Duodenal mucosa (tissue), 2 donors: ENCODE measurements at regions not wholly inside any gene's neighbourhood (a gene's known extent, or its start where the extent isn't known, plus 50 kb on each side); places are given as distances from the start of the nearest gene placed in this dataset.
"Not testable (repeated sequence)": the region's sequence is repeated elsewhere in the genome, so short reads cannot be mapped to it uniquely, and the experiment has no call there.

Experiments
- H3K27ac ChIP-seq: one replicate; pipeline ENCODE4 v1.7.0; 2013; ENCODE audit warnings: low read depth, low read length
- H3K27me3 ChIP-seq, 2 donors: one replicate each; pipeline ENCODE4 v1.7.0; 2013; ENCODE audit warnings: low read length in 2 of 2, control low read depth in 1 of 2; ENCODE audit not compliant: insufficient read depth in 2 of 2, control insufficient read depth in 1 of 2
- H3K36me3 ChIP-seq, 2 donors: one replicate each; pipeline ENCODE4 v1.7.0; 2013; ENCODE audit warnings: low read length in 2 of 2, control low read depth in 1 of 2; ENCODE audit not compliant: insufficient read depth in 2 of 2, control insufficient read depth in 1 of 2
- H3K4me1 ChIP-seq, 2 donors: one replicate each; pipeline ENCODE4 v1.7.0; 2013; ENCODE audit warnings: low read length in 2 of 2, control low read depth in 1 of 2; ENCODE audit not compliant: insufficient read depth in 2 of 2, control insufficient read depth in 1 of 2
- H3K4me3 ChIP-seq, 2 donors: one replicate each; pipeline ENCODE4 v1.7.0; 2013; ENCODE audit warnings: low read length in 2 of 2, low read depth in 1 of 2
- H3K9ac ChIP-seq, 2 donors: one replicate each; pipeline ENCODE4 v1.7.0; 2013; ENCODE audit warnings: low read length in 2 of 2, low read depth in 1 of 2
- H3K9me3 ChIP-seq, 2 donors: one replicate each; pipeline ENCODE4 v1.7.0; 2013; ENCODE audit warnings: low read length in 2 of 2, control low read depth in 1 of 2; ENCODE audit not compliant: control insufficient read depth in 1 of 2

GRCh38 chr13:54234607-54235006 is 1206.0 kb downstream of the OLFM4 start:
- H3K4me1 ChIP-seq = no peaks in the 10 kb centered on the region
- H3K4me3 ChIP-seq = no peak overlapping the region
- H3K9ac ChIP-seq = no peak overlapping the region
- H3K36me3 ChIP-seq = no peaks in the 10 kb centered on the region
- no peaks in the 10 kb centered on the region for H3K27me3 ChIP-seq
- no peak overlapping the region for H3K27ac ChIP-seq
- H3K9me3 ChIP-seq = no peaks in the 10 kb centered on the region

- Histone ChIP-seq H3K4me3 (no peak overlapping the region), H3K27ac (no peak overlapping the region), H3K9me3 (no peaks in the 10 kb centered on the region), H3K27me3 (no peaks in the 10 kb centered on the region), H3K4me1 (no peaks in the 10 kb centered on the region), H3K9ac (no peak overlapping the region), H3K36me3 (no peaks in the 10 kb centered on the region)
Measured at GRCh38 chr13:54241719-54242118, 1213.1 kb downstream of the OLFM4 start.

- no peaks in the 10 kb centered on the region for H3K9me3 ChIP-seq
- H3K27ac ChIP-seq = no peak overlapping the region
- H3K4me1 ChIP-seq = no peaks in the 10 kb centered on the region
- H3K4me3 ChIP-seq = no peak overlapping the region
- no peaks in the 10 kb centered on the region for H3K36me3 ChIP-seq
- no peak overlapping the region for H3K9ac ChIP-seq
- no peaks in the 10 kb centered on the region for H3K27me3 ChIP-seq
Measured at GRCh38 chr13:54248306-54248705, 1219.7 kb downstream of the OLFM4 start.

- H3K4me1 ChIP-seq = no peaks in the 10 kb centered on the region
- no peaks in the 10 kb centered on the region for H3K9me3 ChIP-seq
- no peak overlapping the region for H3K27ac ChIP-seq
- no peaks in the 10 kb centered on the region for H3K27me3 ChIP-seq
- H3K4me3 ChIP-seq = no peak overlapping the region
- H3K36me3 ChIP-seq = no peaks in the 10 kb centered on the region
- no peak overlapping the region for H3K9ac ChIP-seq
Measured at GRCh38 chr13:54261856-54262255, 1233.2 kb downstream of the OLFM4 start.

- Histone ChIP-seq H3K27me3 (no peaks in the 10 kb centered on the region), H3K27ac (no peak overlapping the region), H3K9me3 (no peaks in the 10 kb centered on the region), H3K36me3 (no peaks in the 10 kb centered on the region), H3K4me3 (no peak overlapping the region), H3K4me1 (no peaks in the 10 kb centered on the region), H3K9ac (no peak overlapping the region)
Measured at GRCh38 chr13:54263868-54264267, 1235.3 kb downstream of the OLFM4 start.

- not testable (repeated sequence) for H3K9ac ChIP-seq, H3K36me3 ChIP-seq, H3K9me3 ChIP-seq, H3K4me3 ChIP-seq, H3K27me3 ChIP-seq, H3K27ac ChIP-seq, H3K4me1 ChIP-seq
Measured at GRCh38 chr13:54267253-54267668, 1238.6 kb downstream of the OLFM4 start.

- H3K9me3 ChIP-seq, H3K36me3 ChIP-seq, H3K27ac ChIP-seq, H3K4me1 ChIP-seq, H3K27me3 ChIP-seq, H3K9ac ChIP-seq, H3K4me3 ChIP-seq: not testable (repeated sequence)
Measured at GRCh38 chr13:54268013-54268695, 1239.5 kb downstream of the OLFM4 start.

- no peak overlapping the region for H3K9ac ChIP-seq
- no peak overlapping the region for H3K27ac ChIP-seq
- no peak overlapping the region for H3K4me3 ChIP-seq
- no peaks in the 10 kb centered on the region for H3K36me3 ChIP-seq
- no peaks in the 10 kb centered on the region for H3K27me3 ChIP-seq
- no peaks in the 10 kb centered on the region for H3K9me3 ChIP-seq
- no peaks in the 10 kb centered on the region for H3K4me1 ChIP-seq
Measured at GRCh38 chr13:54287062-54287764, 1258.6 kb downstream of the OLFM4 start.

GRCh38 chr13:54301085-54301484 is 1272.5 kb downstream of the OLFM4 start:
- H3K27me3 ChIP-seq = no peaks in the 10 kb centered on the region
- no peak overlapping the region for H3K4me3 ChIP-seq
- no peaks in the 10 kb centered on the region for H3K9me3 ChIP-seq
- H3K4me1 ChIP-seq = no peaks in the 10 kb centered on the region
- H3K9ac ChIP-seq = no peak overlapping the region
- H3K36me3 ChIP-seq = no peaks in the 10 kb centered on the region
- no peak overlapping the region for H3K27ac ChIP-seq

- no peak overlapping the region for H3K9ac ChIP-seq
- H3K4me1 ChIP-seq = no peaks in the 10 kb centered on the region
- H3K27ac ChIP-seq = no peak overlapping the region
- no peaks in the 10 kb centered on the region for H3K9me3 ChIP-seq
- H3K36me3 ChIP-seq = no peaks in the 10 kb centered on the region
- H3K27me3 ChIP-seq = no peaks in the 10 kb centered on the region
- no peak overlapping the region for H3K4me3 ChIP-seq
Measured at GRCh38 chr13:54305377-54305776, 1276.8 kb downstream of the OLFM4 start.
